GM12878 (cell line): ENCODE measurements at regions not wholly inside any gene's neighbourhood (a gene's known extent, or its start where the extent isn't known, plus 50 kb on each side); places are given as distances from the start of the nearest gene placed in this dataset.
A peak's percentile ranks its signal among the peaks of the same experiment; 100 is the strongest.

Experiments used
- CBFB ChIP-seq: IDR thresholded peaks from 2 replicates; pipeline ENCODE4 v1.6.1; 2016; ENCODE audit warnings: antibody characterized with exemption, low read depth
- CTCF ChIP-seq, 3 experiments: IDR thresholded peaks in 2 of 3; conservative IDR thresholded peaks in 1 of 3; 2 replicates each; pipeline ENCODE4 v1.5.1; 2011; ENCODE audit warnings: low read depth in 3 of 3, low read length in 3 of 3, mild to moderate bottlenecking in 3 of 3, control low read depth in 2 of 3, moderate library complexity in 2 of 3, inconsistent platforms in 1 of 3, mixed read lengths in 1 of 3; ENCODE audit not compliant: control insufficient read depth in 2 of 3, insufficient read depth in 1 of 3; ENCODE audit errors: extremely low read depth in 1 of 3
- EZH2 ChIP-seq: IDR thresholded peaks from 2 replicates; pipeline ENCODE4 v1.6.1; 2012; ENCODE audit warnings: low read depth, mild to moderate bottlenecking, control low read depth, inconsistent platforms, low read length, borderline replicate concordance; ENCODE audit not compliant: control insufficient read depth
- HDGF ChIP-seq: fragments of 450-650 bp; IDR thresholded peaks from 2 replicates; pipeline ENCODE4 v1.6.1; 2016; ENCODE audit warnings: antibody characterized with exemption
- KDM1A ChIP-seq: fragments of 200-600 bp; sonication (generic); IDR thresholded peaks from 2 replicates; pipeline ENCODE4 v1.6.1; 2016; ENCODE audit warnings: borderline replicate concordance
- NR2F1 ChIP-seq: fragments of 450-650 bp; conservative IDR thresholded peaks from 2 replicates; pipeline ENCODE4 v1.6.1; 2017; ENCODE audit warnings: mild to moderate bottlenecking
- POLR2A ChIP-seq: IDR thresholded peaks from 2 replicates; pipeline ENCODE4 v1.6.1; 2011; ENCODE audit warnings: low read depth, mild to moderate bottlenecking, low read length
- POLR2AphosphoS5 ChIP-seq: IDR thresholded peaks from 2 replicates; pipeline ENCODE4 v1.6.1; 2011; ENCODE audit warnings: mild to moderate bottlenecking, low read length, inconsistent platforms
- RFX5 ChIP-seq: IDR thresholded peaks from 2 replicates; pipeline ENCODE4 v1.6.1; 2011; ENCODE audit warnings: low read depth, low read length, improper control_type of control experiment
- TAF1 ChIP-seq: IDR thresholded peaks from 2 replicates; pipeline ENCODE4 v1.6.1; 2011; ENCODE audit warnings: mild to moderate bottlenecking, low read depth, low read length, borderline replicate concordance
- TCF7 ChIP-seq: IDR thresholded peaks from 2 replicates; pipeline ENCODE4 v1.6.1; 2014; ENCODE audit warnings: antibody characterized with exemption, borderline replicate concordance
- ZNF274 ChIP-seq: IDR thresholded peaks from one replicate; pipeline ENCODE4 v1.8.0; 2011; ENCODE audit not compliant: insufficient read length, insufficient read depth

- TF ChIP-seq CBFB = no peak
- TF ChIP-seq POLR2AphosphoS5 = no peak
- TF ChIP-seq CTCF (IDR thresholded peaks at IDR 0.05 in 2 of 3, conservative IDR thresholded peaks at IDR 0.05 in 1 of 3; ENCODE audit: control insufficient read depth in 2 of 3, extremely low read depth in 1 of 3, insufficient read depth in 1 of 3, low read depth in 3 of 3, low read length in 3 of 3) = no peak
- no peak for TF ChIP-seq TCF7
- no peak for TF ChIP-seq RFX5
- no peak for TF ChIP-seq KDM1A
- no peak for TF ChIP-seq EZH2
- TF ChIP-seq POLR2A = no peak
- TF ChIP-seq HDGF = 0 out of 2 replicates have a peak, but pooled peaks have one; percentile 1
- TF ChIP-seq ZNF274 = no peak
- TF ChIP-seq NR2F1 = no peak
- TF ChIP-seq TAF1 = no peak
These were observed 260.1 kb downstream of the PRL start for GRCh38 chr6:22036699-22037098.
